ENCODE measurements at regions not wholly inside any gene's neighbourhood (a gene's known extent, or its start where the extent isn't known, plus 50 kb on each side); places are given as distances from the start of the nearest gene placed in this dataset.

DNA sequence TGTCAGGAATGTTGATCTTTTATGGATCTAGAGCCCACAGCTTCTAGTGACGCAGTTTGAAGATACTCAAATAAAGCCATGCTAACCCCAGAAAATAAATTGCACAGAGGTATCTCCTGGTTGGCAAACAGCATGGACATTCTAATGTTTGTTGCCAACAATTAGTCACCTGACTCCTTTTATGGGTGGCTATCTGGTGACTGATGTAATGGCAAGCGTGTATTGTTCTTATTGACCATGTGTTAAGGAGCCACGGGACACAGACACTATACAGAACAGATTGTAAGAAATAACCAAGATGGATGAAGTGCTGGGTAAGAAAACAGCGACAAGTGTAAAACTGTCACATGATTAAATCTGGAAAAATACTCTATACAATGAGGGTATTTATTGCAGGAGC, 401.3 kb upstream of the PDE3A start:
- no peaks in the 10 kb centered on the region for H3K36me3 ChIP-seq (ENCODE audit: control insufficient read depth, insufficient read depth, low read length)
- ATAC-seq (no peak), DNase-seq (ENCODE audit: low read depth, low spot score) (no peak)
- no TSS peak for BruUV-seq (replicated peaks)
- intact Hi-C loops (cut with micrococcal nuclease; ENCODE audit: unreplicated experiment) (no loop called here), in situ Hi-C loops (cut with HindIII; ENCODE audit: low pct_unique_long_range_greater_than_20kb, low sequenced_read_pairs) (no loop called here)
- no peak overlapping the region for H3K4me3 ChIP-seq (ENCODE audit: low read depth in 2 of 2, low read length in 2 of 2)
- no peaks in the 10 kb centered on the region for H3K4me1 ChIP-seq (ENCODE audit: control insufficient read depth, insufficient read depth, low read length)
- no peak overlapping the region for H3K27ac ChIP-seq (ENCODE audit: low read length)
- POLR2A ChIA-PET = no interaction called here
- no peaks in the 10 kb centered on the region for H3K27me3 ChIP-seq (ENCODE audit: control insufficient read depth, insufficient read depth, low read length)
- TF ChIP-seq TCF7L2 (IDR thresholded peaks at IDR 0.05; ENCODE audit: low read depth, low read length) (no peak), POLR2AphosphoS5 (IDR thresholded peaks at IDR 0.05; ENCODE audit: low read depth, low read length) (no peak), SIN3A (IDR thresholded peaks at IDR 0.05; ENCODE audit: borderline replicate concordance, insufficient read depth, low read depth, low read length) (no peak)
- TF ChIP-seq, protein P1, sequence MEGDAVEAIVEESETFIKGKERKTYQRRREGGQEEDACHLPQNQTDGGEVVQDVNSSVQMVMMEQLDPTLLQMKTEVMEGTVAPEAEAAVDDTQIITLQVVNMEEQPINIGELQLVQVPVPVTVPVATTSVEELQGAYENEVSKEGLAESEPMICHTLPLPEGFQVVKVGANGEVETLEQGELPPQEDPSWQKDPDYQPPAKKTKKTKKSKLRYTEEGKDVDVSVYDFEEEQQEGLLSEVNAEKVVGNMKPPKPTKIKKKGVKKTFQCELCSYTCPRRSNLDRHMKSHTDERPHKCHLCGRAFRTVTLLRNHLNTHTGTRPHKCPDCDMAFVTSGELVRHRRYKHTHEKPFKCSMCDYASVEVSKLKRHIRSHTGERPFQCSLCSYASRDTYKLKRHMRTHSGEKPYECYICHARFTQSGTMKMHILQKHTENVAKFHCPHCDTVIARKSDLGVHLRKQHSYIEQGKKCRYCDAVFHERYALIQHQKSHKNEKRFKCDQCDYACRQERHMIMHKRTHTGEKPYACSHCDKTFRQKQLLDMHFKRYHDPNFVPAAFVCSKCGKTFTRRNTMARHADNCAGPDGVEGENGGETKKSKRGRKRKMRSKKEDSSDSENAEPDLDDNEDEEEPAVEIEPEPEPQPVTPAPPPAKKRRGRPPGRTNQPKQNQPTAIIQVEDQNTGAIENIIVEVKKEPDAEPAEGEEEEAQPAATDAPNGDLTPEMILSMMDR (IDR thresholded peaks at IDR 0.05) = no peak
- TF ChIP-seq, protein P2, sequence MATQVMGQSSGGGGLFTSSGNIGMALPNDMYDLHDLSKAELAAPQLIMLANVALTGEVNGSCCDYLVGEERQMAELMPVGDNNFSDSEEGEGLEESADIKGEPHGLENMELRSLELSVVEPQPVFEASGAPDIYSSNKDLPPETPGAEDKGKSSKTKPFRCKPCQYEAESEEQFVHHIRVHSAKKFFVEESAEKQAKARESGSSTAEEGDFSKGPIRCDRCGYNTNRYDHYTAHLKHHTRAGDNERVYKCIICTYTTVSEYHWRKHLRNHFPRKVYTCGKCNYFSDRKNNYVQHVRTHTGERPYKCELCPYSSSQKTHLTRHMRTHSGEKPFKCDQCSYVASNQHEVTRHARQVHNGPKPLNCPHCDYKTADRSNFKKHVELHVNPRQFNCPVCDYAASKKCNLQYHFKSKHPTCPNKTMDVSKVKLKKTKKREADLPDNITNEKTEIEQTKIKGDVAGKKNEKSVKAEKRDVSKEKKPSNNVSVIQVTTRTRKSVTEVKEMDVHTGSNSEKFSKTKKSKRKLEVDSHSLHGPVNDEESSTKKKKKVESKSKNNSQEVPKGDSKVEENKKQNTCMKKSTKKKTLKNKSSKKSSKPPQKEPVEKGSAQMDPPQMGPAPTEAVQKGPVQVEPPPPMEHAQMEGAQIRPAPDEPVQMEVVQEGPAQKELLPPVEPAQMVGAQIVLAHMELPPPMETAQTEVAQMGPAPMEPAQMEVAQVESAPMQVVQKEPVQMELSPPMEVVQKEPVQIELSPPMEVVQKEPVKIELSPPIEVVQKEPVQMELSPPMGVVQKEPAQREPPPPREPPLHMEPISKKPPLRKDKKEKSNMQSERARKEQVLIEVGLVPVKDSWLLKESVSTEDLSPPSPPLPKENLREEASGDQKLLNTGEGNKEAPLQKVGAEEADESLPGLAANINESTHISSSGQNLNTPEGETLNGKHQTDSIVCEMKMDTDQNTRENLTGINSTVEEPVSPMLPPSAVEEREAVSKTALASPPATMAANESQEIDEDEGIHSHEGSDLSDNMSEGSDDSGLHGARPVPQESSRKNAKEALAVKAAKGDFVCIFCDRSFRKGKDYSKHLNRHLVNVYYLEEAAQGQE (IDR thresholded peaks at IDR 0.05; ENCODE audit: insufficient read depth in 1 of 2, low read depth in 2 of 2, low read length in 1 of 2) = no peak
- H3K9me3 ChIP-seq (ENCODE audit: control insufficient read depth, insufficient read depth, low read depth, low read length) = no peaks in the 10 kb centered on the region
- CTCF ChIA-PET = no interaction called here

DNA sequence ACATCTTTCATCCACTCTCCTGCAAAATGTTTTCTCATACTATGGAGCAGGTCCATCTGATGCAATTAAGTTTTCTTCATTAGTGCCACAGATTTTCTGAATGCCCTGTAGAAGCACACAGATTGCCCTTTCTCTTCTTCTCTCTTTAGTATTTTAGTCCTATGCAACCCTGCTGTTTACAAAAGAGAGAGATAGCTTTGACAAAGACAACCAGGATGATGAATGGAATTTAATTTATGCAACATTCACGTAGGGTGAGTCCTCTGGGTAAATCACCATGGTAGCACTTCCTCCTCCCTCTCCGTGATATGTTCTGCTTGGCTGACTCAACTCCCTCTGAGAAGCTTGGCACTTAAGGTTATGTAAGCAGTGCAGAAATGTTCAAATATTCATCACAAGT, 400.9 kb upstream of the PDE3A start:
- no peak for ATAC-seq
- Histone ChIP-seq H3K9me3 (ENCODE audit: control insufficient read depth, insufficient read depth, low read depth, low read length) (no peaks in the 10 kb centered on the region), H3K4me3 (ENCODE audit: low read depth in 2 of 2, low read length in 2 of 2) (no peak overlapping the region), H3K36me3 (ENCODE audit: control insufficient read depth, insufficient read depth, low read length) (no peaks in the 10 kb centered on the region), H3K27ac (ENCODE audit: low read length) (no peak overlapping the region), H3K4me1 (ENCODE audit: control insufficient read depth, insufficient read depth, low read length) (no peaks in the 10 kb centered on the region), H3K27me3 (ENCODE audit: control insufficient read depth, insufficient read depth, low read length) (no peaks in the 10 kb centered on the region)
- BruUV-seq (replicated peaks) = no TSS peak
- intact Hi-C loops (cut with micrococcal nuclease; ENCODE audit: unreplicated experiment) (no loop called here), in situ Hi-C loops (cut with HindIII; ENCODE audit: low pct_unique_long_range_greater_than_20kb, low sequenced_read_pairs) (no loop called here)
- CTCF ChIA-PET = no interaction called here
- POLR2A ChIA-PET = no interaction called here
- TF ChIP-seq, protein P2 (IDR thresholded peaks at IDR 0.05; ENCODE audit: insufficient read depth in 1 of 2, low read depth in 2 of 2, low read length in 1 of 2) = no peak
- TF ChIP-seq TCF7L2 (IDR thresholded peaks at IDR 0.05; ENCODE audit: low read depth, low read length) = no peak
- TF ChIP-seq, protein P1 (IDR thresholded peaks at IDR 0.05) = no peak
- no peak for TF ChIP-seq POLR2AphosphoS5 (IDR thresholded peaks at IDR 0.05; ENCODE audit: low read depth, low read length)
- TF ChIP-seq SIN3A (IDR thresholded peaks at IDR 0.05; ENCODE audit: borderline replicate concordance, insufficient read depth, low read depth, low read length) = no peak
- no peak for DNase-seq (ENCODE audit: low read depth, low spot score)
